LoVo (cell line): ENCODE measurements at regions not wholly inside any gene's neighbourhood (a gene's known extent, or its start where the extent isn't known, plus 50 kb on each side); places are given as distances from the start of the nearest gene placed in this dataset.
"Not testable (repeated sequence)": the region's sequence is repeated elsewhere in the genome, so short reads cannot be mapped to it uniquely, and the experiment has no call there.

ENCODE experiments used
- DNase-seq: peaks from one replicate; pipeline ENCODE4 v3.0.0-alpha.2; 2016; ENCODE audit warnings: low spot score

DNA sequence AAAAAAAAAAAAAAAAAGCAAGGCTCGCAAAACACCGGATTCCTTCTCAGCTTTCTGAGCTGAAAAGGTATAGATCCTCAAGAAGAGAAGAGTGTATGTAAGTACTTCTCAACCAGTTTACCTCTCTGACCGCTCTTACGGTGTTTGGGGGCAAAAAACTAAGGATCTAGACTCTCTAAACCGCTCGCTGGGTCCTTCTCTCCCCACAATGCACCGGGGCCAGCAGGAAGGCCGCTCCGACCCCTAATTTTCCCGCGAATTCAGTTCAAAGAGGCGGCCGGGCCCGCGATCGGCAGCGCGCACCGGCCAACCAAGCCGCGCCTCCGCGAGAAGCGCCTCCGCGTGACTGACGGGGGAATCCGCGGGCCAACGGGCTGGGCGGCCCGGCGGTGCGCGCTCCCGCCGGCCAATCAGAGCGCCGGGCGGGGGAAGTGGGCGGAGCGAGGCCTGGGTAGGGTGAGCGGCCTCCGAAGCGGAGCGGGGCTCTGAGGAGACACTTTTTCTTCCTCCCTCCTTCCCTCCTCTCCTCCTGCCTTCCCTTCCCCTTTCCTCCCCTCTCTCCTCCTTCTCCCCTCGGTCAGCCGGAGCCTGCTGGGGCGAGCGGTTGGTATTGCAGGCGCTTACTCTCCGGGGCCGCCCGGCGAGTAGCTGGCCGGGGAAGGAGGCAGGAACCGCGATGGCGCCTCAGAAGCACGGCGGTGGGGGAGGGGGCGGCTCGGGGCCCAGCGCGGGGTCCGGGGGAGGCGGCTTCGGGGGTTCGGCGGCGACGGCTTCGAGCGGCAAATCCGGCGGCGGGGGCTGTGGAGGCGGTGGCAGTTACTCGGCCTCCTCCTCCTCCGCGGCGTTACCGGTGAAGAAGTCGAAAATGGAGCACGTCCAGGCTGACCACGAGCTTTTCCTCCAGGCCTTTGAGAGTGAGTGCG lies 93.0 kb downstream of the CRLF3 start:
- peak; percentile 76 for DNase-seq

DNA sequence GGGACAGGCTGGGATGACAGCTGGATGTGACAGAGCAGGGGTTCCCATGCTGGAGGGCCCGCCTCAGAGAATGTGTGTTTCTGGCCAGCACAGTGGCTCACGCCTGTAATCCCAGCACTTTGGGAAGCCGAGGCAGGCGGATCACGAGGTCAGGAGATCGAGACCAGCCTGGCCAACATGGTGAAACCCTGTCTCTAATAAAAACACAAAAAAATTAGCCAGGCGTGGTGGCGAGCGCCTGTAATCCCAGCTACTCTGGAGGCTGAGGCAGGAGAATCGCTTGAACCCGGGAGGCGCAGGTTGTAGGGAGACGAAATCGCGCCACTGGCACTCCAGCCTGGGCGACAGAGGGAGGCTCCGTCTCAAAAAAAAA lies 93.7 kb downstream of the CRLF3 start:
- not testable (repeated sequence) for DNase-seq

DNA sequence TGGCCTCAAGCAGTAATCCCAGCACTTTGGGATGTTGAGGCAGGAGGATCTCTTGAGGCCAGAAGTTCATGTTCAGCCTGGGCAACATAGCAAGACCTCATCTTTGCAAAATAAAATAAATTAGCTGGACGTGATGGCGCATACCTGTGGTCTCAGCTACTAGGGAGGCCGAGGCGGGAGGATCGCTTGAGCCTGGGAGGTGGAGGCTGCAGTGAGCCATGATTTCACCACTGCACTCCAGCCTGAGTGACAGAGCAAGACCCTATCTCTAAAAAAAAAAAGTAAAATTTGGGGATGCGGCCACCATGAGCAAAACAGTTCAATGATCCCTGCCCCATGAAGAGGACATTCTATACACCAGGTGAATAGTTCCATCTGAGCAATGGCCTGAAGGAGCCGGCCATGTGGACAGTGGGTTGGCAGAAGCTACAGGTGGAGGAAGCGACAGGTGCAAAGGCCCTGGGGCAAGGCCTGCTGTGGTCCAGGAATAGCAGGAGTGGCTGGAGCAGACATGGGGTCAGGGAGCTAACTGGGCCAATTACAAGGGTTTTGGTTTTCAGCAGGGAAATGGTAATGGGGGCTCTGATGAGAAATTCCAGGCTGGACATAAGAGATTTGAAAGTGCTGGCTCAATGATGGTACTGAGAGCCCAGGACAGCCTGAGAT lies 94.2 kb downstream of the CRLF3 start:
- DNase-seq, result not testable (repeated sequence)

DNA sequence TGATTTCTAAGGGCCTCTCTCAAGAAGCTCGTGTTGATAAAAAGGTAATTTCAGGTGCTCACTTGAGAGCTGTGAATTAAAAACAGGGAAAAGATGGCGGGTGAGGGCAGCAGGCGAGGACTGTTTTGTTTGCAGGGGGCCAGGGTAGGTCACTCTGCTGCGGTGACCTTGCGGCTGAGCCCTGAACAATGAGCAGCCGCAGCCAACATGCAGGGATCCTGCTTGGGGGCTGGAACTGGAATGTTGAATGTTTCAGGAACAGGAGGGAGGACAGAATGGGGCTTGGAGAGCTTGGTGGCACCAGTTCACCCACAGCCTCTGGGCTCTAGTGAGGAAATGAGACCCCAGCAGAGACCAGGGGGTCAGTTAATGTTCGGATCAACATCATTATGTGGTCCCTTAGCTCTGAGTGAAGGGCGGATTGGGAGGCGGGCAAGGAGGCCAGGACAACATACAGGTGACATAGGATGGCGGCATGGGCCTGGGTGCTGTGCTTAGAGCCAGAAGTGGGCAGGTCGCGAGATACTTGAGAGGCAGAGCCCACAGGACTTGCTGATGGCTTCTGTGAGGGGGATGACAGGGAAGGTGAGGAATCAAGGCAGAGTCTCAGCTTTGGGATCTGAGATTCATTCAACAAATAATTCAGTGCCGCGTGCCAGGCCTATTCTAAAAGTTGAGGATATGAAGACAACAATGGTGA lies 94.9 kb downstream of the CRLF3 start:
- DNase-seq, result not testable (repeated sequence)

DNA sequence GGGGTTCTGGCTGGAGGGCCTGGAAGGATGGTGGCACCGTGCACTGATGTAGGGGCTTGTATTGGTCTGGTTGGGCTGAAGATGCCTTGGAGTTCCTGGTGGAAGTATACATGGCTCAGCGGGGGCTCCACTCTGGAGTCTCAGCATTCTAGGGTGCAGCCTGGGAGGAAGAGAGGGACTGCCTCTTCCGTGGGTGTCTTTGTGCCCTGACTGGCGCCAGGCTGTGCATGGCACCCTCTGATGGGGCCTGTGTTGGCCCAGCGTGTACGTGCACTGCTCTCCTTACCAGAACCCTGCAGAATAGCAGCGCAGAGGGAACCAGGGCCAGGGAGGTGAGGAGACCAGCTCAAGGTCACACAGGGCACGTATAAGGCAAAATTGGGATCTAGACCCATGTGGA lies 97.0 kb downstream of the CRLF3 start:
- not testable (repeated sequence) for DNase-seq

DNA sequence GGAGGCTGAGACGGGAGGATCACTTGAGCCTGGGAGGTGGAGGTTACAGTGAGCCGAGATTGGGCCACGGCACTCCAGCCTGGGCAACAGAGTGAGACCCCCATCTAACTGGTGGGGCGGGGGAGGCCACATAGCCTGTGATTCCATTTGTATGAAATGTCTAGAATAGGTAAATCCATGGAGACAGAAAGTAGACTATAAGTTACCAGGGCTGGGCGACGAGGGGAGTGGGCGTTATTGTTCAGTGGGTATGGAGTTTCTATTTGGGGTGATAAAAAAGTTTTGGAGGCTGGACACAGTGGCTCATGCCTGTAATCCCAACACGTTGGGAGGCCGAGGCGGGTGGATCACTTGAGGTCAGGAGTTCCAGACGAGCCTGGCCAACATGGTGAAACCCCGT lies 97.8 kb downstream of the CRLF3 start:
- not testable (repeated sequence) for DNase-seq

DNA sequence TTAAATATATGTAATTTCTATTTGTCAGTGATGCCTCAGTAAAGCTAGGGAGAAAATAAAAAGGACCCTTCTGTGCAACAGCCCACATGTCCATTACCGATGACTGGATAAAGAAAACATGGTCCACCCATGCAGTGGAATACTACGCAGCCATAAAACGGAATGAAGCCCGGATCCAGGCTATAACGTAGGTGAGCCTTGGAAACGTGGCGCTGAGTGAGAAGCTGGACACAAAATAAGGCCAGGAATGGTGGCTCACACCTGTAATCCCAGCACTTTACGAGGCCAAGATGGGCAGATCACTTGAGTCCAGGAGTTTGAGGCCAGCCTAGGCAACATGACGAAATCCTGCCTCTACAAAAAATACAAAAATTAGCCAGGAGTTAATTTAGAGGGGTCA lies 98.2 kb downstream of the CRLF3 start:
- not testable (repeated sequence) for DNase-seq

DNA sequence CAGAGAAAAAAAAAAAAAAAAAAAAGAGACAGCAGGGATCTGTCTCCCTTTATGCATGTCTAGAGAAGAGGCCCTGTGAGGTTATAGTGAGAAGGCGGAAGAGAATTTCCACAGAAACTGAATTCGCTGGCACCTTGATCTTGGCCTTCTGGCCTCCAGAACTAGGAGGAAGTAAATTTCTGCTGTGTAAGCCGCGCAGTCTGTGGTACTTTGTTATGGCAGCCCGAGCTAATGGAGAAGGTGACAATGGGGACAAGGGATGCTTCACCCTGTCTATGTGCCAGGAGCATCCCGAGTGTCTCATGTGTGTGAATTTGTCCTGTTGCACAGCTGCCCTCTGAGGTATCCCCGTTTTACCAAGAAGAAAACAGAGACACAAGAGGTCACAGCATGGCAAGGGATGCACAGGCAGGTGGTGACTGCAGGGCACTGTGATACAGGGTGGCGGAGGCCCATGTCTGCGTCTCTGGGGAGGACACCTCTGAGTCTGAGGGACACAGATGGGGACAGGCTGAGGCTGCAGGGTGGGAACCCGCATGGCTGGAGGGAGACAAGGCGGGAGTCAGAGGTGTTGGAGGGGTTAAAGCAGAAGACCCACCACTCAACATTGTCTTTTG lies 100.3 kb downstream of the CRLF3 start:
- not testable (repeated sequence) for DNase-seq

DNA sequence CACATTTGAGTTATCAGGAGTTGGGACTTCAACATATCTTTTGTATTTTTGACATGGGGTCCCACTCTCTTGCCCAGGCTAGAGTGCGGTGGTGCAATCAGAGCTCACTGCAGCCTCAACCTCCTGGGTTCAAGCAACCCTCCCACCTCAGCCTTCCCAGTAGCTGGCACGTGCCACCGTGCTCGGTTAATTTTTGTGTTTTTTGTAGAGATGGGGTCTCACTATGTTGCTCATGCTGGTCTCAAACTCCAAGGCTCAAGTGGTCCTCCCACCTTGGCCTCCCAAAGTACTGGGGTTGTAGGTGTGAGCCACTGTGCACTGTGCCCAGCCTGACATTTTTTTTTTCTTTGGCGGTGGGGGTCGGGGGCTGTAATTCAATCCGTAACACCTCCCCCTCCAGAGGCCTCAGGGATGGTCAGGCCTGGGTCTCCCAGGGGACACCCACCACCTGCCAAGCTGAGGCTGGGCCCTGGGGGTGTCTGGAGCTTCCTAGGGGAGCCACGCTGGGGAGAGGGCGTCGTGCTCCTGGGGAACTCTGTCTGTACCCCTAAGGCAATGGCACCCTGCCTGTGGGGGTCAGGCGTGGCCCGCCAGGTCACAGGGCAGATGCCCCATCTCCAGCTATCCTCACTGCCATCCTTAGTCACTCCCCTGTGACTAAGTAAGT lies 102.2 kb downstream of the CRLF3 start:
- not testable (repeated sequence) for DNase-seq

DNA sequence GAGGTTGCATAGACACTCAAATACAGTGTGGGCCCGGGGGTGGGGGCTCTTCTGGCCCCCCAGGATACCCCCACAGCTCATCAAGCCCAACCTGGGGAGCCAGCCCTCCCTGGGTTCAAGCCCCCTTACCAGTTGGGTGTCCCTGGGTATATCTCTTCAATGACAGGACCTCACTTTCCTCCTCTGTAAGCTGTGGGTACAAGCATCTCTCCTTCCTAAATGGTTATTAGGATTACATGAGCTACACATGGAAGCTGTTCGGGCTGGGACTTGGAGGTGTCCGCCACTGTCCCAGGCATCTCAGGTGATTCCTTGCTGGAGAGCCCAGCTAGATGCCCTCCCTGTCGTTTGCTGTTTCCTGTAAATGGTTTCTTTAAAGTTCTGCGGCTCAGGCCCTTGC lies 103.5 kb downstream of the CRLF3 start:
- not testable (repeated sequence) for DNase-seq

DNA sequence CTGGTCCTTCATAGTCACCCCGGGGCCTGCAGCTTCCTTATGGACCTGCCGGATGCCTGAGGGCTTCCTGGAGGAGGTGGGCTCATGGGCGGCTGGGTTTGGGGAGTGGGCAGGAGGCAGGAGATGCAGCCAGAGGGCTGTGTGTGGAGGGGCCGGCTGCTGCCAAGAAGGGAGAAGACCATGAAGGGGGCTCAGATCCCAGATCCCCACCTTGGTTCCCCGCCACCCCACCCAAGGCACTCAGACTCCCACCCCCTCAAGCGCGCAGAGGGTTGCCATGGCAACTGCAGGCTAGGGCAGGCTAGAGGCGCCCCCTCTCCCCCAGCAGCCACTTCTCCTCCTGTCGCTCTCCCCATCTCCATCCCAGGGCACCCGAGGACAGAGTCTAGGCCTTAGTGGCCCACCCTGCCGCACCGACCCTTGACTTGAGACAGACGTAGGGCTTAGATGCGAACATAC lies 104.5 kb downstream of the CRLF3 start:
- no peak for DNase-seq

DNA sequence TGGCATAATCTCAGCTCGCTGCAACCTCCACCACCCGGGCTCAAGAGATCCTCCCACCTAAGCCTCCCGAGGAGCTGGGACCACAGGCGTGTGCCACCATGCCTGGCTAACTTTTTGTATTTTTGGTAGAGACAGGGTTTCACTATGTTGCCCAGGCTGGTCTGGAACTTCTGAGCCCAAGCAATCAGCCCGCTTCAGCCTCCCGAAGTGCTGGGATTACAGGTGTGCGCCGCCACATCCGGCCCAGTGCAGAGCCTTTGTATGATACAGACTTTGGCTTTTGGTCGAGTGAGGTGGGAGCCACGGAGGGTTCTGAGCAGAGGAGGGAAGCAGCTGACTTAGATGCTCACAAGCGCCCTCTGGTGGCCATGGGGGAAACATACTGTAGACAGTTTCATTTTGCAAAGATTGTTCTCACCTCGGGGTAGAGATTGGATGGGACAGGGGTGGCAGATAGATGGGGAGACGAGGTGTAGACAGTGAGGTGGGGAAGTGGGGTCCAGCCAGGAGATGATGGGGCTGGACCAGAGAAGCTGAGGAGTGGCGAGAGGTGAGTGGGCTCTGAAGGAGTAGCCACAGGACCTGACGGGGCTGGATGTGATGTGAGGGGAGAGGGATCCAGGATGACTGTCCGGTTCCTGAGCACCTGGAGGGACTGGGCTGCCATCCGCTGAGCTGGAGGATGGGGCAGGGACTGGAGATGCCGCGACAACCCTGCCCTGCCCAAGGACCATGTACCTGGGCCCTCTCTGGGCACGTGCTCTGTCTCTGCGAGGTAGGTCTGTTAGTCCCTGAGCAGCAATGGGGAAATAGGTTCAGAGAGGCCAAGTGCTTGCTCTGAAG lies 105.1 kb downstream of the CRLF3 start:
- peak; percentile 63 for DNase-seq

DNA sequence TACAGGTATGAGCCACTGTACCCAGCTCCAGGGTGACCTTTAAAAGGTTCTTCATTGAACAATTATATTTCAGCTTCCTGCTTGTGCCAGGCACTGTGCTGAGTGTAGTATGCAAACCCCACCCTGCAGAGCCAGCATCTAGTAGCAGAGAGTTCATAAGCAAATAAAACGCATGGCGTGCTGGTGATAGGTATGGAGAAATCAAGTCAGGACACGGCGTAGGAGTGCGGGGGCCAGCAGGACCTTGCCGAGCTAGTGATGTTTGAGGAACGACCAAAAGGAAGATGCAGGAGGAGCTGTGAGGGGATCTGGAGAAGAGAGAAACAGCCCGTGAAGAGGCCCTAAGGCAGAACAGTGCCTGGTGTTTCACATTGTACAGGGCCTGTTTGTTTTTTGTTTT lies 105.8 kb downstream of the CRLF3 start:
- not testable (repeated sequence) for DNase-seq

DNA sequence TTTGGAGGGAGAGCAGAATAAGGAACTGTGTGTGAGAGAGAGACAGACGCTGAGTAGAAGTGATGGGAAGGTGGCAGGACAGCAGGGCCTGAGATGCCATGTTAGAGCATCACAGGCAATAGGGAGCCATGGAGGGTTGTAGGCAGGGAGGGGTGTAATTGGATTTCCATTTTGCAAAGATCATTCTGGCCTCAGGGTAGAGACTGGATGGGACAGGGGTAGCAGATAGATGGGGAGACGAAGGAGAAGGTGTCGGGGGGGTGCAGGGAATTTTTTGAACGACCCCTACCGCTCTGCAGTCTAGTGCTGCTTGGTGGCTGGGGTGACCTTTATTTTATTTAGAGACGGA lies 106.4 kb downstream of the CRLF3 start:
- DNase-seq, result not testable (repeated sequence)

DNA sequence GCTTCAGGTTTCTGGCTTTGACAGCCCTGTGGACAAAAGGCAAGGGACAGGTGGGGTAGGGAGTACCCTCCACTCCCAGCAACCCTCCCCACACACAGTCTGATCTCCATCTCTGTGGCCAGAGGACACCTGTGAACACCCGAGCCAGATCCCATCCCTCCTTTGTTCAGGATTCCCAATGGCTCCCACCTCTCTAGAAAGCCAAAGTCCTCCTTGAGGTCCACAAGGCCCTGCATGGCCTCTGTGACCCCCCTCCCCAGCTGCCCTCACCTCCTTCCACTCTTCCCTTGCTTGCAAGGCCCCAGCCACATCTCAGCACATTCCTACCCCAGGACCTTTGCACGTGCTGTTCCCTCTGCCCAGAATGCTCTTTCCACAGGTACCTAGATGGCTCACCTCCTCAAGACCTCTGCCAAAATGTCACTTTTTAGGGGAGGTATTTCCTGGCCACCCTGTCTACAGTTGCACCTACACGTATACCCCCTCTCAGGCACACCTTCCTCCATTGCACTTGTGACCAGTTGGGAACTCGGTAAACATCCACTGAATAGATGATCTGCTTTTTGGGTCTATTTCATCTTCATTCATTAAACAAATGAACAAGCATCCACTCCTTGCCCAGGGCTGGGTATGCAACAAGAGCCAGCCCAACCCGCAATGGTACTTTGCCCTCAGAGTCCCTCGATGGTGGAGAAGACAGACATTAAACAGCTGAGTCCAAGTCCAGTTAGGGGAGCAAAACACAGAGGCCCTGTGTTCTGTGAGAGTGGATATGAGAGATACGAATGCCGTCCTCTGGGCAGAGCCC lies 107.0 kb downstream of the CRLF3 start:
- DNase-seq, result no peak

DNA sequence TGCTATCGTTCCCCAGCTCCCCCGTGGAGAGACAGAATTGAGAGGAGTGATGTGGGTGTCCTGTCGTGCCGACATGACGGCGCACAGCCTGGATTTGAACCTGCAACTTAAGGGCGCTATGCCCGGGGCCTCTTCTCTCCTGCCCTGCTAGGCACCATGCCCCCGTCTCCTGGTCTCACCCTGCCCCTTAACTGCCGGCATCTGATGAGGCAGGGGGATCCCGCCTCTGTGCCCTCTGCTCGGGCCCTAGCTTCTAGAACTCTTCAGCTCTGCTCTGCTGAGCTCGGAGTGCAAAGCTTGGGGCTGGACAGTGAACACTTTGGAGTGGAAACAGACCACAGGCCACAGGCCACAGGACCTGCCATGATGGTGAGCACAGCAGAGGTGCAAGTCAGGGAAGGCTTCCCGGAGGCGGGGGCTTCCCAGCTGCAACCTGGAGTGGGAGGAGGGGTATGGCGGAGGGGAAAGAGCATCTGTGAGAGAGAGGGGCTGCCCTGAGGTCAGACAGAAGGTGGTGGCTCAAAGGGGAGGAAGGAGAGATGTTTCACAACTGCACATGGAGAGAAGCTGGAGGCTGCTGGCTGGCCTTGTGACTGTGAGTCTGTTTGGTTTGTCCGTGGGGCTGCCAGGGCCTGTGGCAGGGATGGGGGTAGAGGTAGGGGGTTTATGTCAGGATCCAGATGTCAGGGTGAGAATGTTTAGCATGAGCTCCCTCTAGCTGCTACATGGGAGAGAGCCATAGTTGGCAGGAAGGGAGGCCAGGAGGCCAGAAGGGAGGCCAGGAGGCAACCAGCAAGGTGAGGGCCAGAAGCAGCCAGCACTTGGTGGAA lies 107.8 kb downstream of the CRLF3 start:
- no peak for DNase-seq

DNA sequence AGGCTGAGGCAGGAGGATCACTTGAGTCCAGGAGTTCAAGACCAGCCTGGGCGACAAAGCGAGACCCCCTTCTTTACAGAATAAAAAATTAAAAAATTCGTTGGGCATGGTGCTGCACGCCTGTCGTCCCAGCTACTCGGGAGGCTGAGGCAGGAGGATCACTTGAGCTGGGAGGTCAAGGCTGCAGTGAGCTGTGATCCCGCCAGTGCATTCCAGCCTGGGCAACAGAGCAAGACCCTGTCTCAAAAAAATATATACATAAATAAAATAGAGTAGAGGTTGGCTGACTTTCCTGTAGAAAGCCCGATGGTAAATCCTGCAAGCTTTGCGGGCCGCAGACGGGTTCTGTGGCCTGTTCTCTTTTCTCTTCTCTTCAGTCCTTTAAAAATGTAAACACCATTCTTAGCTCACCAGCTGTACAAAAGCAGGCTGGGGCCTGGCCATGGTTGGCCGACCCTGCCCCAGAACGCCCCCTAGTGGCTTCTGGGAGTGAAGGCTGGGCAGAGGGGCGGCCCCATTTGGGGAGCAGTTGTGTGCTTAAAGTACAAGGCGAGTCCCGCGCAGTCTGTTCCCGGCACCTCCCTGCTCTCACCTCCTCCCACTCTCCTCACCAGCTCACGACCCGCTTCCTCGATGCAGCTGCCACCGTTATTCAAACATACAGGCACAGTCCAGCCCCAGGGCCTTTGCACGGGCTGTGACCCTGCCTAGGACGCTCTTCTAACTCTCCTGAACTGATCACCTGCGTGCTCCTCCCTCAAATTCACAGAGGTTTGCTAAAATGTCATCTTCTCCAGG lies 109.5 kb downstream of the CRLF3 start:
- not testable (repeated sequence) for DNase-seq

DNA sequence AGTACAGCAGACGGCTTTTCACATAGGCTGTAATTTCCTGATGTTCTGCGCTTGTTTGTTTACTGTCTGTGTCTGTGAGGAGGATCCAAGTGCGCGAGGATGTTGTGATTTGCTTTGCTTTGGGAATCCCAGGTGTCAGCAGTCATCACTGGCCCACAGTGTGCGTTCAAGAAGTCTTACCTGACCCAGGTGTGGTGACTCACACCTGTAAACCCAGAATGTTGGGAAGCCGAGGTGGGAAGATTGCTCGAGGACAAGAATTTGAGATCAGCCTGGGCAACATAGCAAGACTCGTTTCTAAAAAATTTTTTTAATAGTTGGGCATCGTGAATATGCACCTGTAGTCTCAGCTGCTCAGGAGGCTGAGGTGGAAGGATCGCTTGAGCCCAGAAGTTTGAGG lies 110.7 kb downstream of the CRLF3 start:
- not testable (repeated sequence) for DNase-seq
